Dedifferentiated amniotic fluid mesenchymal stem cell (primary cell): ENCODE measurements at regions not wholly inside any gene's neighbourhood (a gene's known extent, or its start where the extent isn't known, plus 50 kb on each side); places are given as distances from the start of the nearest gene placed in this dataset.
"Not testable (repeated sequence)": the region's sequence is repeated elsewhere in the genome, so short reads cannot be mapped to it uniquely, and the experiment has no call there.

ENCODE experiments used
- DNase-seq: peaks from one replicate; pipeline ENCODE4 v3.0.0-alpha.2; 2016; ENCODE audit errors: extremely low spot score

- no peak for DNase-seq
Measured at GRCh38 chr12:42728287-42728686, 138.7 kb upstream of the PRICKLE1 start.

GRCh38 chr12:42725809-42726208 lies 136.3 kb upstream of the PRICKLE1 start:
- peak; percentile 52 for DNase-seq

- no peak for DNase-seq
Measured at GRCh38 chr12:42716491-42716891, 126.9 kb upstream of the PRICKLE1 start.

- DNase-seq, result not testable (repeated sequence)
Measured at GRCh38 chr12:42713566-42713965, 124.0 kb upstream of the PRICKLE1 start.

- DNase-seq, result not testable (repeated sequence)
Measured at GRCh38 chr12:42708374-42708773, 118.8 kb upstream of the PRICKLE1 start.

GRCh38 chr12:42707312-42708226 lies 118.0 kb upstream of the PRICKLE1 start:
- DNase-seq, result no peak

- peak; percentile 58 for DNase-seq
Measured at GRCh38 chr12:42706321-42706720, 116.8 kb upstream of the PRICKLE1 start.

GRCh38 chr12:42705863-42706262 lies 116.3 kb upstream of the PRICKLE1 start:
- DNase-seq, result peak; percentile 89

- DNase-seq, result peak; percentile 12
Measured at GRCh38 chr12:42704810-42705401, 115.4 kb upstream of the PRICKLE1 start.

GRCh38 chr12:42704340-42704739 lies 114.8 kb upstream of the PRICKLE1 start:
- no peak for DNase-seq

GRCh38 chr12:42701084-42701483 lies 111.5 kb upstream of the PRICKLE1 start:
- no peak for DNase-seq

GRCh38 chr12:42698213-42698612 lies 108.7 kb upstream of the PRICKLE1 start:
- no peak for DNase-seq

GRCh38 chr12:42696406-42697149 lies 107.0 kb upstream of the PRICKLE1 start:
- DNase-seq, result no peak

GRCh38 chr12:42695490-42695995 lies 106.0 kb upstream of the PRICKLE1 start:
- no peak for DNase-seq

GRCh38 chr12:42692749-42693148 lies 103.2 kb upstream of the PRICKLE1 start:
- DNase-seq, result no peak

GRCh38 chr12:42691991-42692557 lies 102.5 kb upstream of the PRICKLE1 start:
- DNase-seq, result no peak

GRCh38 chr12:42690264-42690663 lies 100.7 kb upstream of the PRICKLE1 start:
- DNase-seq, result no peak

- DNase-seq, result no peak
Measured at GRCh38 chr12:42689699-42690098, 100.2 kb upstream of the PRICKLE1 start.

- DNase-seq, result no peak
Measured at GRCh38 chr12:42686514-42687172, 97.1 kb upstream of the PRICKLE1 start.

GRCh38 chr12:42684802-42685071 lies 95.2 kb upstream of the PRICKLE1 start:
- DNase-seq, result no peak

- no peak for DNase-seq
Measured at GRCh38 chr12:42683933-42684801, 94.6 kb upstream of the PRICKLE1 start.
